ENCODE measurements at regions not wholly inside any gene's neighbourhood (a gene's known extent, or its start where the extent isn't known, plus 50 kb on each side); places are given as distances from the start of the nearest gene placed in this dataset.

DNA sequence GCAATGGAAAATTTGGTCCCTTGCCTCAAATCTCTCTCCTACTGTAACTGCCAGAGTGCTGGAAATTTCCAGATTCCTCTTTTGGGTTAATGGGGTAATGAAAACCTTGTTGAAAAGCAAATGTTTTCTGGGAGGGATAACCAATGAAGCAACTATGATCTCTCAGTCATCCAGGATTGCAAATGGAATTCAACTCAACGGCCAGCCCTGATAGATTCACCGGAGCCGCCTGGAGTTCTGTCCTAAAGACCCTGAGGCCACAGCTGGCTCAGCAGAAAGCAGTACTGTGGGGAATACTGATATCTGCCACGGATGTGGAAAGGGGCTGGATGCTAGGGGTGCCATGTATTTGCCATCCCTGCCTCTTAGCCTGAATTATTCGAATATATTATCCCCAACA is 167.8 kb downstream of the NRP2 start:
- peaks cover 6% of the 10 kb centered on the region for H3K4me1 Mint-ChIP-seq (ENCODE audit: low read depth, unreplicated experiment)
- no peak overlapping the region for H3K27ac Mint-ChIP-seq (ENCODE audit: unreplicated experiment)
- BruUV-seq (replicated peaks): no TSS peak
- H3K27me3 Mint-ChIP-seq (ENCODE audit: insufficient read depth, unreplicated experiment): peaks cover 10% of the 10 kb centered on the region
- Histone ChIP-seq H3K36me3 (ENCODE audit: control insufficient read depth, insufficient read depth, low read length) (no peaks in the 10 kb centered on the region; the same call in 1 of the 2 replicates), H3K4me1 (no peaks in the 10 kb centered on the region), H3K9me3 (no peaks in the 10 kb centered on the region), H3K4me3 (ENCODE audit: low read depth, low read length) (no peak overlapping the region), H3K27me3 (replicated peaks; ENCODE audit: control insufficient read depth, insufficient read depth, low read length) (no peaks in the 10 kb centered on the region; the same call in 1 of the 2 replicates)
- TF ChIP-seq CTCF (IDR thresholded peaks at IDR 0.05; ENCODE audit: insufficient read depth in 1 of 2, low read depth in 1 of 2, low read length in 1 of 2, severe bottlenecking in 1 of 2, unreplicated experiment in 1 of 2): no peak
- H3K4me3 Mint-ChIP-seq (ENCODE audit: unreplicated experiment): no peak overlapping the region
- POLR2A ChIA-PET: no interaction called here
- CTCF ChIA-PET: no interaction called here
- intact Hi-C loops (cut with micrococcal nuclease; ENCODE audit: unreplicated experiment): no loop called here
- no peak for DNase-seq
- no peaks in the 10 kb centered on the region for H3K36me3 Mint-ChIP-seq (ENCODE audit: insufficient read depth, unreplicated experiment)
- H3K9me3 Mint-ChIP-seq (ENCODE audit: unreplicated experiment): no peaks in the 10 kb centered on the region

- Histone ChIP-seq H3K27me3 (replicated peaks; ENCODE audit: control insufficient read depth, insufficient read depth, low read length) (no peaks in the 10 kb centered on the region), H3K4me3 (ENCODE audit: low read depth, low read length) (no peak overlapping the region), H3K9me3 (no peaks in the 10 kb centered on the region), H3K4me1 (no peaks in the 10 kb centered on the region), H3K36me3 (ENCODE audit: control insufficient read depth, insufficient read depth, low read length) (no peaks in the 10 kb centered on the region; the same call in 1 of the 2 replicates)
- Mint-ChIP-seq H3K27ac (ENCODE audit: unreplicated experiment) (no peak overlapping the region), H3K4me3 (ENCODE audit: unreplicated experiment) (no peak overlapping the region), H3K9me3 (ENCODE audit: unreplicated experiment) (no peaks in the 10 kb centered on the region), H3K27me3 (ENCODE audit: insufficient read depth, unreplicated experiment) (peaks cover 10% of the 10 kb centered on the region), H3K4me1 (ENCODE audit: low read depth, unreplicated experiment) (peaks cover 6% of the 10 kb centered on the region), H3K36me3 (ENCODE audit: insufficient read depth, unreplicated experiment) (no peaks in the 10 kb centered on the region)
- intact Hi-C loops (cut with micrococcal nuclease; ENCODE audit: unreplicated experiment): no loop called here
- BruUV-seq (replicated peaks): no TSS peak
- CTCF ChIA-PET: interaction anchor here (0.6 kb wide), 1 partner anchor 798 kb away, joined by 7 read pairs; no protein-coding TSS in a partner anchor
- no peak for TF ChIP-seq CTCF (IDR thresholded peaks at IDR 0.05; ENCODE audit: insufficient read depth in 1 of 2, low read depth in 1 of 2, low read length in 1 of 2, severe bottlenecking in 1 of 2, unreplicated experiment in 1 of 2)
- DNase-seq: no peak
- POLR2A ChIA-PET: interaction anchor here (0.7 kb wide), 1 partner anchor 102 kb away, joined by 8 read pairs; no protein-coding TSS in a partner anchor
Observed at GRCh38 chr2:205849136-205849535, 166.8 kb downstream of the NRP2 start.

- Mint-ChIP-seq H3K27ac (ENCODE audit: unreplicated experiment) (no peak overlapping the region), H3K9me3 (ENCODE audit: unreplicated experiment) (no peaks in the 10 kb centered on the region), H3K4me3 (ENCODE audit: unreplicated experiment) (no peak overlapping the region), H3K36me3 (ENCODE audit: insufficient read depth, unreplicated experiment) (no peaks in the 10 kb centered on the region), H3K4me1 (ENCODE audit: low read depth, unreplicated experiment) (peaks cover 6% of the 10 kb centered on the region), H3K27me3 (ENCODE audit: insufficient read depth, unreplicated experiment) (peaks cover 10% of the 10 kb centered on the region)
- intact Hi-C loops (cut with micrococcal nuclease; ENCODE audit: unreplicated experiment): no loop called here
- H3K4me3 ChIP-seq (ENCODE audit: low read depth, low read length): no peak overlapping the region
- no peaks in the 10 kb centered on the region; the same call in 1 of the 2 replicates for H3K36me3 ChIP-seq (ENCODE audit: control insufficient read depth, insufficient read depth, low read length)
- no peaks in the 10 kb centered on the region for H3K9me3 ChIP-seq
- no TSS peak for BruUV-seq (replicated peaks)
- POLR2A ChIA-PET: interaction anchor here (0.7 kb wide), 1 partner anchor 102 kb away, joined by 8 read pairs; no protein-coding TSS in a partner anchor
- CTCF ChIA-PET: interaction anchor here (0.6 kb wide), 1 partner anchor 799 kb away, joined by 7 read pairs; no protein-coding TSS in a partner anchor
- H3K27me3 ChIP-seq (replicated peaks; ENCODE audit: control insufficient read depth, insufficient read depth, low read length): no peaks in the 10 kb centered on the region
- no peak for TF ChIP-seq CTCF (IDR thresholded peaks at IDR 0.05; ENCODE audit: insufficient read depth in 1 of 2, low read depth in 1 of 2, low read length in 1 of 2, severe bottlenecking in 1 of 2, unreplicated experiment in 1 of 2)
- no peak for DNase-seq
- H3K4me1 ChIP-seq: no peaks in the 10 kb centered on the region
Observed at GRCh38 chr2:205848601-205849000, 166.3 kb downstream of the NRP2 start.

All from Caco-2 (cell line).